ENCODE measurements at regions not wholly inside any gene's neighbourhood (a gene's known extent, or its start where the extent isn't known, plus 50 kb on each side); places are given as distances from the start of the nearest gene placed in this dataset.
"Not testable (repeated sequence)": the region's sequence is repeated elsewhere in the genome, so short reads cannot be mapped to it uniquely, and the experiment has no call there.

GRCh38 chr7:142568435-142569097, 180.7 kb upstream of the PRSS1 start:
- no peak for DNase-seq (ENCODE audit: low read depth in 3 of 3)

GRCh38 chr7:142567201-142568075, 181.8 kb upstream of the PRSS1 start:
- no peak for DNase-seq (ENCODE audit: low read depth in 3 of 3)

- no peak for DNase-seq (ENCODE audit: low read depth in 3 of 3)
These were observed 183.0 kb upstream of the PRSS1 start for GRCh38 chr7:142566271-142566670.

GRCh38 chr7:142564125-142564524, 185.1 kb upstream of the PRSS1 start:
- not testable (repeated sequence) for DNase-seq (ENCODE audit: low read depth in 3 of 3)

- DNase-seq (ENCODE audit: low read depth in 3 of 3) = no peak
These were observed 185.8 kb upstream of the PRSS1 start for GRCh38 chr7:142563470-142563869.

GRCh38 chr7:142562688-142563087, 186.6 kb upstream of the PRSS1 start:
- no peak for DNase-seq (ENCODE audit: low read depth in 3 of 3)

- not testable (repeated sequence) for DNase-seq (ENCODE audit: low read depth in 3 of 3)
These were observed 187.9 kb upstream of the PRSS1 start for GRCh38 chr7:142561396-142561795.

GRCh38 chr7:142560770-142561169, 188.5 kb upstream of the PRSS1 start:
- DNase-seq (ENCODE audit: low read depth in 3 of 3) = not testable (repeated sequence)

GRCh38 chr7:142560166-142560565, 189.1 kb upstream of the PRSS1 start:
- no peak for DNase-seq (ENCODE audit: low read depth in 3 of 3)

- DNase-seq (ENCODE audit: low read depth in 3 of 3) = peak in 2 of 3 experiments; percentile 18 to 46
These were observed 191.2 kb upstream of the PRSS1 start for GRCh38 chr7:142557971-142558582.

- DNase-seq (ENCODE audit: low read depth in 3 of 3) = peak in 1 of 3 experiments; percentile 14
These were observed 192.5 kb upstream of the PRSS1 start for GRCh38 chr7:142556740-142557139.

GRCh38 chr7:142554560-142555532, 194.4 kb upstream of the PRSS1 start:
- DNase-seq (ENCODE audit: low read depth in 3 of 3) = no peak

- no peak for DNase-seq (ENCODE audit: low read depth in 3 of 3)
These were observed 196.1 kb upstream of the PRSS1 start for GRCh38 chr7:142553216-142553615.

- DNase-seq (ENCODE audit: low read depth in 3 of 3) = no peak
These were observed 200.3 kb upstream of the PRSS1 start for GRCh38 chr7:142548978-142549377.

GRCh38 chr7:142546452-142546851, 202.8 kb upstream of the PRSS1 start:
- DNase-seq (ENCODE audit: low read depth in 3 of 3) = no peak

- DNase-seq (ENCODE audit: low read depth in 3 of 3) = no peak
These were observed 206.3 kb upstream of the PRSS1 start for GRCh38 chr7:142542942-142543341.

GRCh38 chr7:142542105-142542504, 207.2 kb upstream of the PRSS1 start:
- DNase-seq (ENCODE audit: low read depth in 3 of 3) = no peak

GRCh38 chr7:142540371-142540770, 208.9 kb upstream of the PRSS1 start:
- DNase-seq (ENCODE audit: low read depth in 3 of 3) = no peak

- no peak for DNase-seq (ENCODE audit: low read depth in 3 of 3)
These were observed 209.4 kb upstream of the PRSS1 start for GRCh38 chr7:142539901-142540300.

GRCh38 chr7:142537760-142538159, 211.5 kb upstream of the PRSS1 start:
- DNase-seq (ENCODE audit: low read depth in 3 of 3) = no peak

GRCh38 chr7:142535123-142535779, 214.0 kb upstream of the PRSS1 start:
- DNase-seq (ENCODE audit: low read depth in 3 of 3) = peak; percentile 45 to 78 (median 51)

All from stimulated activated CD4-positive, alpha-beta T cell treated with anti-CD3 and anti-CD28 coated beads, TNF-alpha, amount 100 ng/mL, for 24 hours (primary cell).